Ovary (tissue), 7 donors: ENCODE measurements at regions not wholly inside any gene's neighbourhood (a gene's known extent, or its start where the extent isn't known, plus 50 kb on each side); places are given as distances from the start of the nearest gene placed in this dataset.

Source experiments
- DNase-seq, 5 donors: peaks; one replicate each; pipeline ENCODE4 v3.0.0-alpha.2; 2019 to 2020
- H3K27ac ChIP-seq, 2 donors: fragments of 200-600 bp; one replicate each; pipeline versions ENCODE4 v1.5.1 to v1.8.0; 2019 to 2022
- H3K27me3 ChIP-seq: fragments of 200-600 bp; one replicate; pipeline ENCODE4 v1.8.0; 2022
- H3K36me3 ChIP-seq: fragments of 200-600 bp; sonication (generic); one replicate; pipeline ENCODE4 v1.5.1; 2019
- H3K4me1 ChIP-seq: one replicate; pipeline ENCODE4 v1.8.1; 2013; ENCODE audit warnings: mild to moderate bottlenecking, moderate library complexity; ENCODE audit not compliant: insufficient read depth
- H3K4me3 ChIP-seq: fragments of 200-600 bp; sonication (generic); one replicate; pipeline ENCODE4 v1.5.1; 2017
- H3K9me3 ChIP-seq, 2 donors: fragments of 200-600 bp in 1 of 2; sonication (generic) in 1 of 2; one replicate each; pipeline versions ENCODE4 v1.5.1 to v1.8.1; 2013 to 2019; ENCODE audit warnings: mild to moderate bottlenecking in 1 of 2, moderate library complexity in 1 of 2
- CTCF ChIP-seq, 3 donors: fragments of 450-650 bp in 2 of 3; fragments of 200-600 bp in 1 of 3; IDR thresholded peaks; one replicate each; pipeline versions ENCODE4 v1.5.1 to v1.8.0; 2016 to 2022; ENCODE audit warnings: antibody characterized with exemption in 3 of 3, mild to moderate bottlenecking in 1 of 3
- EP300 ChIP-seq: sonication (generic); formaldehyde crosslinking; IDR thresholded peaks from one replicate; pipeline ENCODE4 v1.6.1; 2017; ENCODE audit warnings: antibody characterized with exemption
- POLR2A ChIP-seq: fragments of 450-650 bp; IDR thresholded peaks from one replicate; pipeline ENCODE4 v1.6.1; 2017; ENCODE audit warnings: antibody characterized with exemption, mild to moderate bottlenecking, moderate library complexity
- WGBS, 3 donors: extraction: QIAGEN DNeasy Blood & Tissue Kit in 1 of 3; methylation state at CpG; one replicate each; pipeline versions ENCODE4 v1.1.5 to v1.1.7; 2013 to 2017; 5-methylcytosine and 5-hydroxymethylcytosine counted together
- intact Hi-C, 4 donors: fragments of 100-400 bp; cut with DNase I; formaldehyde crosslinking; loops; one replicate each; pipeline versions ENCODE4 v1.11.0 to v1.15.1; 2022 to 2023
- donor health status: DM: no; HTN: no; CAD: no; lungs with moderate emphysema.
- donor health status: DM: no; HTN: no; CAD: no.
- donor health status: Bipolar disorder and iron deficiency.
- donor health status: DM: no; HTN: no; CAD: no.
- donor health status: DM: yes; HTN: yes; CAD: no.

GRCh38 chr7:86149024-86149665, 494.6 kb upstream of the GRM3 start:
- no peaks in the 10 kb centered on the region for H3K27me3 ChIP-seq
- no peaks in the 10 kb centered on the region for H3K9me3 ChIP-seq
- no peak for DNase-seq
- TF ChIP-seq CTCF (IDR thresholded peaks at IDR 0.05) (no peak), POLR2A (no peak), EP300 (no peak)
- H3K4me3 ChIP-seq: no peak overlapping the region
- no peaks in the 10 kb centered on the region for H3K36me3 ChIP-seq
- 40 to 48% (median 47%) methylated on average over 4 of the region's 4 CpGs for WGBS, 3 donors
- H3K27ac ChIP-seq: no peak overlapping the region
- intact Hi-C loops: no loop called here
- H3K4me1 ChIP-seq: no peaks in the 10 kb centered on the region

- 67 to 75% (median 74%) methylated on average over 2 of the region's 2 CpGs for WGBS, 3 donors
- intact Hi-C loops: no loop called here
Observed at GRCh38 chr7:86148501-86148900, 495.2 kb upstream of the GRM3 start.

GRCh38 chr7:86137343-86137742, 506.4 kb upstream of the GRM3 start:
- DNase-seq: no peak

More at GRCh38 chr7:86148501-86148900, 495.2 kb upstream of the GRM3 start:
- H3K27me3 ChIP-seq: no peaks in the 10 kb centered on the region
- TF ChIP-seq CTCF (IDR thresholded peaks at IDR 0.05) (no peak), POLR2A (no peak), EP300 (no peak)
- H3K4me1 ChIP-seq: no peaks in the 10 kb centered on the region
- no peaks in the 10 kb centered on the region for H3K36me3 ChIP-seq
- no peak for DNase-seq
- H3K9me3 ChIP-seq: no peaks in the 10 kb centered on the region
- no peak overlapping the region for H3K4me3 ChIP-seq
- no peak overlapping the region for H3K27ac ChIP-seq

GRCh38 chr7:86130268-86130667, 513.4 kb upstream of the GRM3 start:
- Histone ChIP-seq H3K4me3 (no peak overlapping the region), H3K36me3 (no peaks in the 10 kb centered on the region), H3K27ac (no peak overlapping the region), H3K4me1 (no peaks in the 10 kb centered on the region), H3K9me3 (no peaks in the 10 kb centered on the region), H3K27me3 (no peaks in the 10 kb centered on the region)
- 88 to 92% (median 88%) methylated on average over 10 of the region's 10 CpGs for WGBS, 3 donors
- no peak for TF ChIP-seq POLR2A
- no peak for TF ChIP-seq EP300
- no peak for TF ChIP-seq CTCF (IDR thresholded peaks at IDR 0.05)
- DNase-seq: no peak
- intact Hi-C loops: no loop called here

More at GRCh38 chr7:86137343-86137742, 506.4 kb upstream of the GRM3 start:
- Histone ChIP-seq H3K36me3 (no peaks in the 10 kb centered on the region), H3K4me3 (no peak overlapping the region), H3K27ac (no peak overlapping the region), H3K4me1 (no peaks in the 10 kb centered on the region), H3K9me3 (no peaks in the 10 kb centered on the region), H3K27me3 (no peaks in the 10 kb centered on the region)
- TF ChIP-seq EP300 (no peak), CTCF (IDR thresholded peaks at IDR 0.05) (no peak), POLR2A (no peak)
- intact Hi-C loops: no loop called here
